GM20431 (cell line): ENCODE measurements at regions not wholly inside any gene's neighbourhood (a gene's known extent, or its start where the extent isn't known, plus 50 kb on each side); places are given as distances from the start of the nearest gene placed in this dataset.

Experiments
- in situ Hi-C: fragments of 300-500 bp; cut with MseI, MboI; formaldehyde crosslinking; loops from one replicate; pipeline ENCODE4 v1.15.0; 2020; ENCODE audit warnings: low sequenced_read_pairs; ENCODE audit not compliant: unreplicated experiment

DNA sequence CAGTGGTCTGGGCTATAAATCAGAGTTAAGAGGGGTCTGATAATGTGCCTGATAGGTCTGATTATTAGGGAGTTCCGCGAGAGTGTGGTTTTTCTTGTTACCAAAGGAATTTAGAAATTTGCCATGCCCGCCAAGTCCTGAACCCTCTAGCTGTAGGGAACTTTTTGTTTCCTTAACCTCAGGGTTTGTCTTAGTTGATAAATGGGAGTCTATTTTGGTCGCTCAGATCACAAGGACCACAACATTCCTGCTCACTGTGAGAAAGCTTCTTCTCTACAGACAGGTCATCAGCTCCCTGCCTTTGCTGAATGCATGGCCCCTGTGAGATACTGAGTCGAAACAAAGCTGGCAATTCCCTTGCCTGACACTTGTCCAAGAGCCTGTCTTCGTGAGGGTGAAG, 497.8 kb downstream of the HS3ST4 start:
- in situ Hi-C loops: no loop called here

DNA sequence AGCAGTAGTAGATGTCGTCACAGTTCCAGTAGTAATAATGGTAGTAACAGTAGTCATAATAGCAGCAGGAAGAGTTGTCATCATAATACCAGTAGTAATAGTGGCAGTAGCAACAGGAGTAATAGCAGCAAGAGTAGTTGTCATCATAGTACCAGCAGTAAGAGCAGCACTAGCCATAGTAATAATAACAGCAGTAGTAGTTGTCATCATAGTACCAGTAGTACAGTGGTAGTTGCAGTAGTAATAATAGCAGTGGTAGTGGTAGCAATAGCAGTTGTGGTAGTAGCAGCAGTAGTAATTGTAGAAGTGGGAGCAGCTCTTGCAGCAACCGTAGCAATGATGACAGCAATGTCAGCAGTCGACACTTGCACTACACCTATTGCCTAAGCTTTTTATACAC, 502.8 kb downstream of the HS3ST4 start:
- in situ Hi-C loops: no loop called here

DNA sequence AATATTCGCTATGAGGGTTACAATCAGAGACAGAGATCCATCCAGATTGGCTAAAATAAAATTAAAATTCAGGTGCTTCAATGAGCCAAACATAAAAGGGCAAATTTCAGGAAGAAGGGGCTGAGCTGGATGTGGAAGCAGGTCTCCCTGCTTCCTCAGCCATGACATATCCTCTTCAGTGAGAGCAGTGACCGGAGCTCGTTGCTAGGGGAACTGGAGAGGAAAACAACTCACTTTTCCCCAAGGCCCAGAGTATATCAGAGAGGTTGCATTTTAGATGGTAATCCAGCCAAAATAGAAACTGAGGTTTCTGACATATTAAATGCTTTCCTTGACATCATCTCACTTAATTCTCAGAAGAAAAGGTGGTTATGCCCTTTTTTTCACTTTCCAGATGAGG, 503.5 kb downstream of the HS3ST4 start:
- in situ Hi-C loops: no loop called here

DNA sequence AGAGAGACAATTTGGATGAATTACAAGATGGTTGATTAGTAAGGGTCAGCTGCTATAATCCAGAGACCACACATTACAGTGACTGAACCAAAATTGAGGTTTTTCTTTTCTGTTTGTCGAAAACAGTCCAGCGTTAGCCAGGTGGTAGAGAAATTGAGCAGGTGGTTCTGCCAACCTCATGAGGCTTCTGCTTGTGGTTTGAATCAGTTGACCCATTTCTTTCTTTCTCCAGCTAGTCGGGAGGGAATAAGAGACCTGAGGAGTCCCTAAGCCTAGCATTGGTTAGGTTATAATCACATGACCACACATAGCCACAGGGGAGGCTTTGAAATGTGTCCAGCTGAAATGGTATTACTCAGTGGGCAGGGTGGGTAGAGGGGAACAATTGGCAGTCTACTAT, 504.6 kb downstream of the HS3ST4 start:
- in situ Hi-C loops: no loop called here

DNA sequence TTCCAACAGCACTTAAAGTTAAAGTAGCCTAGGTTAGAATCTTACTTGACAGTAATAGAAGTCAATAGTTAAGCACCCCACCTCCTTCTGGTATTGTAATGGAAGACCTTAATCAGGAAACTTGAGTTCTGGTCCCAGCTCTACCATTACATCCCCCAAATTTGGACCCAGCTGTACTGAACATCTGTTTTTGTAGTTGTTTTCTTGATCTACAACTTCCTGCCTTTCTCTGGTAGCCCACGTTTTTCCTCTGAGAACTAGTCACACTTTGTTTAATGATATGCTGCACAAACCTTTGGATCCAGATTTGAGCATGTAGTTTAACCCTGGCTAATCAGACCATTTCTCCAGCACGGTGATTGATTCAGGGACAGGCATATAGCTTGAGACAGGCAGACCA, 505.0 kb downstream of the HS3ST4 start:
- in situ Hi-C loops: no loop called here

DNA sequence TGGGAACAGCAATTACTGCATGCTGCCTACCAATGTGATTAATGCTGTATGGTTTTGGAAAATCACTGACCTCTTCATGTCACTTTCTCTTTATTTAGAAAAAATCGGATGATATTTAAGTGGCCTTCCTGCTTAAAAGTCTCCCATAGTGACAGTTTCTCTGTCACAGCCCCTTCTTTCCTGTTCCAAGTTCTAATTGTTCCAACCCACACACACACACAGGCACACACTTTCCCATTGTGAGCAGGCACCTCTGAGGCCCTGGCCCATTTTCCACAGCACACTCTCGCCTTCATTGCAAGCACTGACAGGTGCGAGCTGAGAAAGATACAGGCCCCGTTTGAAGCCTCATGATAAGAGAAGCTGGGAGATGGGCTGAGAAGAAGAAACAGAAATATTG, 505.9 kb downstream of the HS3ST4 start:
- in situ Hi-C loops: no loop called here

DNA sequence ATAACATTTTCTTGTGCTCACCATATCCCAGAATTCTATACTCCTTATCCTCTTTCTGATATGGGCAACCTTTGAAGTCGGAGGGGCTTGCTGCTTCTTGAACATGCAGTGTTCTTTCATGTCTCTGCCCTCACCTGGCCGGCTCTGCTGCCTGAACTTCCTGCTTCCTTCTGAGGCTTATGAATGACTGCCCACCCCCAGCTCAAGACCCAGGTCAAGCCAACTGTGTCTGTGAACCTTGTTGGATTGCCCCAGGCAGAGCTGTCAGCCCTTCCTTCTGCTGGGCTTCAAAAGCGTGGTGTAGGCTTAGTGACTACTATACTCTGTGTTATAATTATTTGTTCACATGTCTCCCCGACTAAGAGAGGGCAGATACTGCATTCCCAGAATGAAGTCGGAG, 506.5 kb downstream of the HS3ST4 start:
- in situ Hi-C loops: no loop called here

DNA sequence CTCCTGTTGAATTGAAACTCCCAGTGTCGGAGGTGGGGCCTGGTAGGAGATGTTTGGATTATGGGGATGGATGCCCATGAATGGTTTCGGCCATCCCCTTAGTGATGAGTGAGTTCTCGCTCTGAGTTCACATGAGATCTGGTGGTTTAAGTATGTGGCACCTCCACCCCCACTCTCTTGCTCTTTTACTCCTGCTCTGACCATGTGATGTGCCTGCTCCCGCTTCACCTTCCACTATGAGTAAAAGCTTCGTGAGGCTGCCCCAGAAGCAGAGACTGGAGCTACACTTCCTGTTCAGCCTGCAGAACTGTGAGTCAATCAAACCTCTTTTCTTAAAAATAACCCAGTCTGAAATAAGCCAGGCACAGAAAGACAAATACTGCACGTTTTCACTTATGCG, 512.4 kb downstream of the HS3ST4 start:
- in situ Hi-C loops: no loop called here

DNA sequence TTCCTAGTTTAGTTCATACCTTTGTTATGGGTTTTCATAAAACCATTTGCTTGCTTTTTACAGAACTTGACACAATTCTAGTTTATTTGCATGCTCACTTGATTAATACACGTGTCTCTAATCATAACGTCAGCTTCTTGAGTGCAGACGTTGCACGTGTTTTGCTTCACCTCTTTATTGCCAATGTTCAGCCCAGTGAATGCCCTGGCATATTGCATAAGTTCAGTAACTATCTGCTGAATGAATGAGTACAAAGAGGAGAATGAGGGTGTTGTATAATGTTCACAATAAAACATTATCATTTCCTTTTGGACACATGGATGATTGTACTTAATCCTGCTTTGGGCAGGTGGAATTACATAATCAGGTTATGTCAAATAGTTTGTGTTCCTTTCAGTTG, 519.8 kb downstream of the HS3ST4 start:
- in situ Hi-C loops: no loop called here

DNA sequence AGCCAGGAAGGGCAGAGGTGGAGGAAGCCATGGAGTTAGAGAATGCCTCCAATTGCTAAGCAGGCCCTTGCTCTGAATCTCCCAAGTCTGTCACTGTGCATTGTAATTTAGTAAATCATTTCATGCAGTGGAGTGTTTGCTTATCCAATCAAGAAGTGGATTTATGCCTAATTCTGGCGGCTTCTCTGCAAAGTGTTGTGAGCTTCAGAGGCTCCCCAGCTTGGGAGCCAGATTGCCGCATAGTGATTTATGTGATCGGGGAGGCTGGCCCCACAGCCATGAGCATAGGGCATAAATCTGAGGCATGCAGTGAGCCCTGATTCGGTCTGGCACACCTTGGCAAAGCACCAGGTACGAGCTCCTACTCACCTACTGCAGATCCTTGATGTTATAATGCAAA, 520.8 kb downstream of the HS3ST4 start:
- in situ Hi-C loops: no loop called here

DNA sequence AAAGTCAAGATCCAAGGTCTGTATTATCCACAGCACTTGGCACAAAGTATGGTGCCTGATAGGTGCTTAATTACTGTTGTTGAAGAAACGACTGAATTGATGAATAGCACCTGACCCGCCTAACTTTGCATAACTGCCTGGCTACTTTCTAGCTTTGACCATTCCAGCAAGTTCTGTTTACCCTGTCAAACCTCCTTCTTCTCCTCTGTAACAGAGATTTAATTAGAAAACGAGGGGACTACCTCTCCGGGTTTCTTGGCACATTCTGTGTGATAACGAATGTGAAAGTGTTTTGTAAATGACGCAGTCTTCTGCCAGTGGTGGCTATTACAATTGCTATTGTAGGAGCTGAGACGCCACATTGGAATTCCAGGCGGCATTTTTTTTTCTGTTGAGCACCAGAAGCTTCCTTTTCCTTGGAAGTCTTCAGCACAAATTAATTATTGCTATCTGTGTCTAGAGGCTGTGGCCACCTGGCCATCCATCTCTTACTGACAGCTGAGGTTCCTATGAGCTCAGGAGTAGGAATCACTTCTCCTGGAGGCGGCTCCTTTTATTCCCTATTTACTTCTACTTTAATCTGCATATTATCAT, 522.9 kb downstream of the HS3ST4 start:
- in situ Hi-C loops: no loop called here

DNA sequence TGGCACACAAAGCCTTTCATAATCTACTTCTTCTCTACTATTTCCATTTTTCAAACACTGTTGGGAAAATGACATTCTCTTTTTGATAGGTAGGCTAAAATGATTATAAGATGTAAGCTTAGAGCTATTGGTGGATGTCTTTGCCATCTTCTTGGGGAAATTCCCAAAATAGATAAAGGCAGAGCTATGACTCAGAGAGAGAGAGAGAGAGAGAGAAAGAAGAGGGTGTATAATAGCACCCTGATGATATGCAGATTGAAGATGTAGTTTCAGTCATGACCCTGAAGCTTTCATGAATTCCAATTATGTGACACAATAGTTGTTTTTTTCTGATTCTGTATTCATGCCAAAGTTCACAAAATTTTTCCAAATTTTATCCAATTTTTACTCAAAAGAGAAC, 529.1 kb downstream of the HS3ST4 start:
- in situ Hi-C loops: no loop called here

DNA sequence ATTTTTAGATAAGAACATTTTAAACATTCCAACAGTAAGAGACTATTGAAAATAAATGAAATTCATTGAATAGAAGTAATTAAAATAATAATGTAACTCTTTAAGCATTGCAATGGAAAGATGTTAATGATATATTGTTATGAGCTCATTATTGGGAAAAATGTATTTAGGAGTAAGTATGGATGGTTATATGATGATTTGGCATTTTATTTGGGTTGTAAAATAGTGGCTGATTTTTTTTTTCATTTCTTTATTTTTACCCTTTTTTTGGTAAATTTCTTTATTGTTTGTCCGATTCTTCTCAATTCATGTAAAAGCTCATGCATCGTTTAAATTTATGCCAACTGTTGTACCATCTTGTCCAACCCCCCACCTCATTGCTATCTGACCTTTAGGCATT, 539.9 kb downstream of the HS3ST4 start:
- in situ Hi-C loops: no loop called here

DNA sequence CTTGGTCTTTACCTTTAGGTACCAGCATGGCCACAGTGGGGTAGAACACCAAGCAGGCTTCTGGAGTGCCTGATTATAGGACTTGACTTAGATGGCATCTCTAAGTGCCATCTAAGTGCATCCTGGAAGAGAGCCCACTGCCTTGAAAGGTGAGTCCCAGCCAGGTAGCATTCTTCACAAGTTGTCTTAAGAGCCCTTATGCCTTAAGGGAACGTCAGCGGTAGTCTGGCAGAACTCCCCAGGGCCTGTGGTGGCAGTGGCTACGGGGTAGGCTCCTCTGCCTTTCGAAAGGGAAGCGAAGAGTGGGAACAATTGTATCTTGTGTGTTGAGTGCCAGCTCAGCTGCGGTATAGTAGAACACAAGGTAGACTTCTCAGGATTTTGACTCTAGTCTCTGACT, 549.0 kb downstream of the HS3ST4 start:
- in situ Hi-C loops: no loop called here

DNA sequence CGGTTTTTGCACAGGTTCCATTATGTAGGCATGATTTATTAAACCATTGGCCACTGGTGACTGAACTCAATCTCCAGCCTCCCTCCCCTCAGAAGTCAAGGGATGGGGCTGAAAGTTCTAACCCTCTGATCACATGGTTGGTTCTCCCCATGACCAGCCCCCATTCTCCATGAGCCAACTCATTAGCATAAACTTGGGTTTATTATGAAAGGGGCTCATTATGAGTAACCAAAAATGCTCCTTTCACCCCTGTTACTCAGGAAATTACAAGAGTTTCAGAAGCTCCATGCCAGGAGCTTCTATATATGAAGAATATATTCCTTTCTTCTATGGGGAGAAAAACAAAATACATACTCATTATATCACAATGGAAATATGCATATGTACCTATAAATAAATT, 555.3 kb downstream of the HS3ST4 start:
- in situ Hi-C loops: no loop called here

DNA sequence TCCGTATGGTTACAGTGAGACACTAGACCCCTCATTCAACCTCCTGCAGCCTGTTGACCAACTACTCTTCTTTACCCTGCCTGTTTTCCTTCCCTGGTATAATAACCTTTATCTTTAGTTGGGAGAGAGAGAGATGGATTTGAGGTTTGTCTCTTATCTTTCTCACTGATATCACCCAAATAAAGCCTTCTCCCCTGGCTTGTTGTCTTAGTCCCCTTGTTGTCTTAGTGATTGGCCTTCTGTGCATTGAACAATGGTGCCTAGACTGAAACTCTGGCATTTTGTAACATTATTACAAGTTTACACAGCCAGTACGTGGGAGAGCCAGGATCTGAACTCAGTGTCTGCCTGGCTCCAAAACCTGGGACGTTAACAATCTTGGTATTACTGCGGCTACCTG, 560.8 kb downstream of the HS3ST4 start:
- in situ Hi-C loops: no loop called here

DNA sequence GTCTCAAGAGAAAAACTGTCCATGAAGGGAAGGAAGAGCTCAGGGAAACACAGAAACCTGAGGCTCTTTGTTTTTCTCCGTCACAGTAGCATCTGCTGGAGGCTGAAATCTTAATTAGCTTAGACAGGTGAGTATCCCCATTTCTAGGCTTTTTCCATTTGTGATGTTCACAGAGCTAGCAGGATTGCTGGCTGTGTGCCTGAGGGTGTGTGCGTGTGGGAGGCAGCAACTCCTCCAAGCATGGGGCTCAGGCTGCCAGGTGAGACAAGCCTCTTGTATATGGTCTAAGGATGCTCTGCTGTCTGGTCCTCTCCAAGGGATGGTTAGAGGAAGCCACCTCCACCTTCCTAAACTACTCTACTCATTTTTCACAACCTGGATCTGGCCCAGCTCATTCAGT, 569.9 kb downstream of the HS3ST4 start:
- in situ Hi-C loops: no loop called here

DNA sequence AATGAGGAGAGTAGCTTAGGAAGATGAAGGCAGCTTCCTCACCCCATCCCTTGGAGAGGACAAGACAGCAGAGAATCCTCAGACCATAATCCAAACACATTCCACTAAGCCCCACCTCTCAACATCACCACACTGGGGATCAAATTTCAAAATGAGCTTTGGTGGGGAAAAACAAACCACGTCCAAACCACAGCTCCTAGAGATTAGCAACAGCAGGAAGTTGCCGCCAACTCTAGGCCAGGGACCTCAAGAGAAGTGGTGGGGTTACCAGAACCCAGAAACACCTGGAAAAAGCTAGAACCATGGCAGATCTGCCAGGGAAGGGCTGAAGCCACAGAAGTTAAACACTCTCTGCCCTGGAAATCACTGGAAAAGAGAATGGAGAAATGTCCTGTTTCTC, 571.6 kb downstream of the HS3ST4 start:
- in situ Hi-C loops: no loop called here

DNA sequence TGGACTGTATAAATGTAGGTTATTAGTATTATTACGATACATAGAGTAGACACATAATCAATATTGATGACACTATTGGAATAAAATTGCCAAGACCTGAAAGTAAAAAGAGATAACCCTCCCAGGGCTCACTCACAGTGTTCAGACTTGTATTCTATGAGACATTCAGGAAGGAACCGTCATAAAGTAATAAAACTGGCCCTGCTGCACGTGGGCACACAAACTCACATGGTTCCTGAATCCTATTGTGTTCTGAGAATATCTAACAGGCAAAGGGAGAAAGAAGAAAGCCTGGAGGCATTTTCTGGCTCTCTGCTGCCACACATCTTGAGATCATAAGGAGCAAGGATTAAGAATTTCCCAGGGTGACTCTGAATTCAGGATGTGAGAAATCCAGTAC, 575.9 kb downstream of the HS3ST4 start:
- in situ Hi-C loops: no loop called here

DNA sequence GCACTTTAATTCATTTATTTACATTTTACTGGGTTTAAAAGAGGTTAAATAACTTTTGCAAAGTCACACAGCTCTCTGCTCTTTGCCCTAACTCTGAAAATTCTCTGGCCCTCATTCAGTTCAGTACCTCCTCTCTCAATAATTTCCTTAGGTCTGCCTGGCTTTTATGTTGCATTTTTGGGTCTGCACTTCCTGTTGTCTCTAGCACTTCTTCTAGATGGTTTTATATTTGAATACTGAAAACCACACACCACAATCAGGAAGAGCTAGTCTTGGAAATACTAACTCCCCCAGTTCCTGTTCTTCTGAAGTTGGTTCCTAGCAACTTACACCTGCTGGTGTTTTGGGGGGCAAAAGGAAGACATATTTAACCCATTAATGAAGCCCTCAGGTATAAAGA, 577.9 kb downstream of the HS3ST4 start:
- in situ Hi-C loops: no loop called here

DNA sequence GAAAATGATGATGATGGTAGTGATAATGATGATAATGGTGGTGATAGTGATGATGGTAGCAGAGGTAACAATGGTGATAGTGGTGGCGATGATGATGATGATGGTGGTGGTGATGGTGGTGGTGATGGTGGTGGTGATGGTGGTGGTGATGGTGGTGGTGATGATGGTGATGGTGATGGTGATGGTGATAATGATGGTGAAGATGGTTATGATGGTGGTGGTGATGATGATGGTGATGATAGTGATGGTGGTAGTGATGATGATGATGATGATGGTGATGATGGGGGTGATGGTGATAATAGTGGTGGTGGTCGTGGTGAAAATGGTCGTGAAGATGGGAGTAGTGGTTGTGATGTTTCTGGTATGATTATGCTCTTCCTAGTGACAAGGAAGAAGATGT, 581.8 kb downstream of the HS3ST4 start:
- in situ Hi-C loops: no loop called here

DNA sequence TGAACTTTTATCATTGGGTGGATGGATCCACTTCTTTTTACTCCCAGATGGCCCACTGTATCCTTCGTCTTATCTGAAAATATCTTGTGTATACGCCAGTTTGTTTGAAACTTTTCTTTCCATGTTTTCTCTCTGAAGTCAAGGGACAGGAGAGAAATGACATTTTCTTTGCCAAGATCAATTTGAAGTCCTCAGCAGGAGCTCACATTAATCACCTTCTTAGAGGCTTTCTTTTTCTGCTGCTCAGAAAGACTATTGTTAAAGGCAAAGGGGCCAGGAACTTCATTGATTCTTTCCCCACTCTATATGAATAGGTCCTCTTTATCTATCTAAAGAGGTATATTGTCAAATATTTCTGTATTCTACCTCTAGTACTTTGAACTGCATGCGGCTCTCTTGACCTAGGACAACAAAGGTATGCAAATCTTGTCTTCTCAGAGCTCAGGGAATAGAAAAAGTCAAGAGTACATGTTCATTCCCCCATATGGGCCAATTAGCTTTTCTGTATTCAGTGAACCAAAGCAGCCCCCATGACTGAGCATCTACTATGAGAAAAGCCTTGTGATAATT, 583.3 kb downstream of the HS3ST4 start:
- in situ Hi-C loops: no loop called here

DNA sequence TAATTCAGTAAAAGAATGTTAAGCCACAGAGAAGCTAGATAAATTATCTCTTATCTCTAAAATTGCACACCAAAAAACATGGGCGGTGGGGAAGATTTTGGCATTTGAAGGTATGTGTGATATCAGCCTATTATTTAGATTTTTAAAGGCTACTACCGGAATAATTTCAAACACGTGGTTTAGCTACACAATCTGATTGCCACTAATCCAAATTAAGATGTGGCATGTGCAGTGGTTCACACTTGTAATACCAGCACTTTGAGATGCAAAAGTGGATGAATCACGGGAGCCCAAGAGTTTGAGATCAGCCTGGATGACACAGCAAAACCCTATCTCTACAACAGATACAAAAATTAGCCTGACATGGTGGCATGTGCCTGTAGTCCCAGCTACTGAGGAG, 584.5 kb downstream of the HS3ST4 start:
- in situ Hi-C loops: no loop called here
